Tibial artery (tissue), 4 donors: ENCODE measurements at regions not wholly inside any gene's neighbourhood (a gene's known extent, or its start where the extent isn't known, plus 50 kb on each side); places are given as distances from the start of the nearest gene placed in this dataset.

ENCODE experiments used
- DNase-seq, 2 donors: peaks; one replicate each; pipeline ENCODE4 v3.0.0-alpha.2; 2019
- H3K27ac ChIP-seq, 2 donors: fragments of 200-600 bp; sonication (generic) in 1 of 2; 1 replicate in 1 of 2; 2 replicates in 1 of 2; pipeline ENCODE4 v1.5.1; 2018 to 2019; ENCODE audit warnings: mild to moderate bottlenecking in 1 of 2
- H3K27me3 ChIP-seq, 2 donors: fragments of 200-600 bp; sonication (generic) in 1 of 2; one replicate each; pipeline versions ENCODE4 v1.5.1 to v1.6.0; 2016 to 2019
- H3K36me3 ChIP-seq, 3 donors: fragments of 200-600 bp; sonication (generic) in 2 of 3; one replicate each; pipeline ENCODE4 v1.5.1; 2016 to 2019; ENCODE audit warnings: mild to moderate bottlenecking in 2 of 3
- H3K4me1 ChIP-seq, 4 donors: fragments of 200-600 bp; sonication (generic) in 2 of 4; 1 replicate in 3 of 4; 2 replicates in 1 of 4; pipeline ENCODE4 v1.5.1; 2016 to 2019
- H3K4me3 ChIP-seq, 2 donors: fragments of 200-600 bp; sonication (generic) in 1 of 2; 1 replicate in 1 of 2; 2 replicates in 1 of 2; pipeline ENCODE4 v1.5.1; 2018 to 2019; ENCODE audit warnings: mild to moderate bottlenecking in 2 of 2
- H3K9me3 ChIP-seq, 3 donors: fragments of 200-600 bp; sonication (generic) in 1 of 3; one replicate each; pipeline ENCODE4 v1.5.1; 2016 to 2019
- intact Hi-C: fragments of 100-400 bp; cut with DNase I; formaldehyde crosslinking; loops from one replicate; pipeline ENCODE4 v1.15.0; 2023; ENCODE audit warnings: low total_unique reads
- TF ChIP-seq, protein P1 (sequence below), 2 experiments: fragments of 200-600 bp in 1 of 2; fragments of 450-650 bp in 1 of 2; IDR thresholded peaks; one replicate each; pipeline ENCODE4 v1.5.1; 2017 to 2019; ENCODE audit warnings: antibody characterized with exemption in 2 of 2, mild to moderate bottlenecking in 1 of 2, moderate library complexity in 1 of 2

DNA sequence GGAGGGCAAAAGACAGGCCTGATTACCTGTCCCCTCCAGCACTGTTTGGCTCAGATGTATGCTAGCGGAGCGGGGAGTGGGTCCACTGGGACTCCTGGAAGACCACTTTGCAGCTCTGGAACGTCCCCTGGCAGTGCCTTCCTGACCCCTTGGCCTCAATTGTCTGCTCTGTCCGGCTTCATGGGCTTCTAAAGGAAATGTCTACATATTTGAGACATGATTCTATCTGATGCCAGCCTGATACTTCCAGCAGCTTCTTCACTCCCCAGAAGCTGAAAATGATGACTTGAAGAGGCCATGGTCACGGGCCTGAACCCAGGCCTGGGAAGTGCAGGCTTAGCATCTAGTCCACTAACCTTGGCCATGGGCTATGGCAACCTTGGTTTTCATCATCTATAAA lies 112.1 kb downstream of the ACAA2 start:
- Histone ChIP-seq H3K9me3 (no peaks in the 10 kb centered on the region), H3K27me3 (peaks cover 0 to 4% of the 10 kb centered on the region in 2 donors), H3K36me3 (no peaks in the 10 kb centered on the region), H3K27ac (no peak overlapping the region), H3K4me3 (no peak overlapping the region), H3K4me1 (peaks cover 0 to 8% (median 0%) of the 10 kb centered on the region in 4 donors)
- TF ChIP-seq, protein P1, sequence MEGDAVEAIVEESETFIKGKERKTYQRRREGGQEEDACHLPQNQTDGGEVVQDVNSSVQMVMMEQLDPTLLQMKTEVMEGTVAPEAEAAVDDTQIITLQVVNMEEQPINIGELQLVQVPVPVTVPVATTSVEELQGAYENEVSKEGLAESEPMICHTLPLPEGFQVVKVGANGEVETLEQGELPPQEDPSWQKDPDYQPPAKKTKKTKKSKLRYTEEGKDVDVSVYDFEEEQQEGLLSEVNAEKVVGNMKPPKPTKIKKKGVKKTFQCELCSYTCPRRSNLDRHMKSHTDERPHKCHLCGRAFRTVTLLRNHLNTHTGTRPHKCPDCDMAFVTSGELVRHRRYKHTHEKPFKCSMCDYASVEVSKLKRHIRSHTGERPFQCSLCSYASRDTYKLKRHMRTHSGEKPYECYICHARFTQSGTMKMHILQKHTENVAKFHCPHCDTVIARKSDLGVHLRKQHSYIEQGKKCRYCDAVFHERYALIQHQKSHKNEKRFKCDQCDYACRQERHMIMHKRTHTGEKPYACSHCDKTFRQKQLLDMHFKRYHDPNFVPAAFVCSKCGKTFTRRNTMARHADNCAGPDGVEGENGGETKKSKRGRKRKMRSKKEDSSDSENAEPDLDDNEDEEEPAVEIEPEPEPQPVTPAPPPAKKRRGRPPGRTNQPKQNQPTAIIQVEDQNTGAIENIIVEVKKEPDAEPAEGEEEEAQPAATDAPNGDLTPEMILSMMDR (IDR thresholded peaks at IDR 0.05) = no peak
- no peak for DNase-seq
- intact Hi-C loops = no loop called here

DNA sequence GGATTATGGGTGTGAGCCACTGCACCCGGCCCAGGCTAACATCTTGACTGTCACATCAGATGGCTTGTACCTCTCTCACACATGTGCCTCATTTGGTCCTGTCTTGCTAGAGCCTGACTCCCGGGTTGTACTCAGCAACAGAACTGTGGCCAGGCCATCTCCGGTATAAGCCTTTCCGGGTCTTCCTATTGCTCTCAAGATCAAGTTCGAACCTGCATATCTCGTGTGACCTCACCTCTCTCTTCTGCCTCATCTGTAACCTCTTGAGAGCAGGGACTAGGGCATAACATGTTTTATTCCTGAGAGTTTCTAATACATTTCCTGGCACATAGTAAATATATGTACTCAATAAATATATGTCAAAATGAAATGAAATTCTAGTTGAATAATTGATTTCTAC lies 114.0 kb downstream of the ACAA2 start:
- no peak overlapping the region for H3K4me3 ChIP-seq
- H3K27ac ChIP-seq = no peak overlapping the region
- H3K27me3 ChIP-seq = no peaks in the 10 kb centered on the region
- TF ChIP-seq, protein P1 (IDR thresholded peaks at IDR 0.05) = no peak
- no peaks in the 10 kb centered on the region for H3K9me3 ChIP-seq
- no peak for DNase-seq
- peaks cover 0 to 6% (median 0%) of the 10 kb centered on the region in 4 donors for H3K4me1 ChIP-seq
- no peaks in the 10 kb centered on the region for H3K36me3 ChIP-seq
- intact Hi-C loops = no loop called here

DNA sequence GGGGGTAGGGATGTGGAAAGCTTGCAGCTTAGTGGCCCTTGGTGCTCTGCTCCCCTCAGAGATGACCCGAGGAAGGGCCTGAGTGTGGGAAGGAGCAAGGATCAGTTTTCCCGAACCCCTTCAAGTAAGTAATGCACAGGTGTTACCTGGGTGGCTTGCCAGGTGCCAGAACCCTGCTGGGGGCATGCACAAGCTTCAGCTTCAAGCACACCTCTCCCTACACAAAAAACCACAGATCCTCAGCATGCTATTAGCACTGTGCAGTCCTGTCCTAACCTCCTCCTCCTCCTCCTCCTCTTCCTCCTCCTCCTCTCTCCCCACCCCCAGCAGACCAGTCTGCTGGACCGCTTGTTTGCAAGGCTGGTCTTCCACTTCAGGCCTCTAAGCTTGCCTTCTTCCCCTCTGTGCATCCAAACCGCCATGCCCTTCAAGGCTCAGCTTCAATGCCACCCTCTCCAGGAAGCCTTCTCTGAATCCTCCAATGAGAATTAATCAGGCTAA lies 114.8 kb downstream of the ACAA2 start:
- Histone ChIP-seq H3K9me3 (no peaks in the 10 kb centered on the region), H3K27me3 (no peaks in the 10 kb centered on the region), H3K27ac (no peak overlapping the region), H3K4me1 (no peaks in the 10 kb centered on the region), H3K4me3 (no peak overlapping the region), H3K36me3 (no peaks in the 10 kb centered on the region)
- intact Hi-C loops = no loop called here
- TF ChIP-seq, protein P1 (IDR thresholded peaks at IDR 0.05) = no peak
- DNase-seq = no peak

DNA sequence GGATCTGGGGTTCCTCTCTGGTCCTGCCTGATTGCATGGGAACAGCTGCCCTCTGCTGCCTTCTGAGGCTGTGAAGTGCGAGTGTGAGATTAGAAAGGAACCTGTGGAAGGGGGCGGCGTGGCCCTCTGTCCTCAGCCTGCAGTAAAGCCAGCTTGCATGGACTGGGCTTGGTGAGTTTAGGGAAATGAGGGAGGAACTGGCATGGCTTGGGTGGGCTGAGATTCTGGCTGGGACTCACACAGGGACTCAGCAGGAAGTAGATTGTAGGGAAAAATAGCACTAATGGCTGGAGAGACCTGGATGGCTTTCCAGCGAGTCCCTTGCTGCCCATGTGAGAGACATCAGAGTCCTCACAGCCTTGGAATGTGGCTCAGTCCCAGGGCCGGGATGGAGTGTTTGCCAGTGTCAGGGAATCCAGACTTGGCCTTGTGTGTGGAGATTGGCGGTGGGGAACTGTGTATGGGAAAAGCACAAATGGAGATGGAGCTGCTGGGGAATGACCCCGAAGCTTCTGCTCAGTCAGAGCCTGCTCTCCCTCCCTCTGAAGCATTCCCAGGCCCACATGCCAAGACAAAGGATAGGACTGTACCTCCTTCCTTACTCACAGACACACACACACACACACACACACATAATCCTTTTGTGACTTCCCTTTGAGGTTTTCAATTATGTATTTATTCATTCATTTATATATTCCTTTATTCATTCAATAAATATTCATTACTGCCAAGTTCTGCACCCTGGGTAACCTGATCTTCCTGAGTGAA lies 115.4 kb downstream of the ACAA2 start:
- intact Hi-C loops = no loop called here
- TF ChIP-seq, protein P1 (IDR thresholded peaks at IDR 0.05) = no peak
- no peak overlapping the region for H3K27ac ChIP-seq
- DNase-seq = no peak
- H3K9me3 ChIP-seq = no peaks in the 10 kb centered on the region
- no peaks in the 10 kb centered on the region for H3K4me1 ChIP-seq
- H3K4me3 ChIP-seq = no peak overlapping the region
- H3K27me3 ChIP-seq = no peaks in the 10 kb centered on the region
- no peaks in the 10 kb centered on the region for H3K36me3 ChIP-seq

DNA sequence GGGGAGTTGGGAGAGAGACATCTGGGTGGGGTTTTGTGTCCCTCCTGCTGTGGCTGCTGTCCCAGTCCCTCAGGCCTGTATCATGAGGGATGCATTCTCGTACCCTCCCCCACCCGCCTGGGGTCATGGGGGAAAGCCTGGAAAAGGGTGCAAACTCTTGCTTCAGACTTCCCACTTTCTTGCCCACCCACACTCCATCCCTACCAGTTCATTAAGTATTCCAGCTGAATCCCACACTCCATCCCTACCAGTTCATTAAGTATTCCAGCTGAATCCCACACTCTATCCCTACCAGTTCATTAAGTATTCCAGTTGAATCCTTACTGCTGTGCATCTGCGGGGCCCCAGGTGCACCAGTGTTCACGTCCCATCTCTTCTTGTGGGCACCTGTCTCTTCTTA lies 116.3 kb downstream of the ACAA2 start:
- no peaks in the 10 kb centered on the region for H3K9me3 ChIP-seq
- intact Hi-C loops = no loop called here
- TF ChIP-seq, protein P1 (IDR thresholded peaks at IDR 0.05) = no peak

More for the DNA sequence above, 116.3 kb downstream of the ACAA2 start:
- H3K4me3 ChIP-seq = no peak overlapping the region
- H3K27me3 ChIP-seq = no peaks in the 10 kb centered on the region
- H3K27ac ChIP-seq = no peak overlapping the region
- no peaks in the 10 kb centered on the region for H3K4me1 ChIP-seq
- no peaks in the 10 kb centered on the region for H3K36me3 ChIP-seq
- no peak for DNase-seq
